DMS79 (cell line): ENCODE measurements at regions not wholly inside any gene's neighbourhood (a gene's known extent, or its start where the extent isn't known, plus 50 kb on each side); places are given as distances from the start of the nearest gene placed in this dataset.
"Not testable (repeated sequence)": the region's sequence is repeated elsewhere in the genome, so short reads cannot be mapped to it uniquely, and the experiment has no call there.

Experiments used
- DNase-seq: peaks from one replicate; lab custom pipeline; 2025; lab: John Stamatoyannopoulos, UW

- DNase-seq = no peak
Measured at GRCh38 chr14:43872222-43872621, 634.9 kb downstream of the FSCB start.

- no peak for DNase-seq
Measured at GRCh38 chr14:43858981-43859380, 648.1 kb downstream of the FSCB start.

- DNase-seq = no peak
Measured at GRCh38 chr14:43855556-43855955, 651.5 kb downstream of the FSCB start.

- DNase-seq = no peak
Measured at GRCh38 chr14:43853541-43853940, 653.5 kb downstream of the FSCB start.

GRCh38 chr14:43803076-43803689 lies 703.9 kb downstream of the FSCB start:
- DNase-seq = no peak

GRCh38 chr14:43795600-43796228 lies 711.4 kb downstream of the FSCB start:
- DNase-seq = no peak

GRCh38 chr14:43793579-43793978 lies 713.5 kb downstream of the FSCB start:
- DNase-seq = no peak

GRCh38 chr14:43792980-43793379 lies 714.1 kb downstream of the FSCB start:
- no peak for DNase-seq

- no peak for DNase-seq
Measured at GRCh38 chr14:43790681-43791080, 716.4 kb downstream of the FSCB start.

GRCh38 chr14:43789458-43789857 lies 717.6 kb downstream of the FSCB start:
- no peak for DNase-seq

GRCh38 chr14:43786066-43786762 lies 720.9 kb downstream of the FSCB start:
- DNase-seq = no peak

GRCh38 chr14:43784432-43784831 lies 722.7 kb downstream of the FSCB start:
- not testable (repeated sequence) for DNase-seq

- no peak for DNase-seq
Measured at GRCh38 chr14:43778937-43779639, 728.0 kb downstream of the FSCB start.

- no peak for DNase-seq
Measured at GRCh38 chr14:43778570-43778936, 728.5 kb downstream of the FSCB start.

GRCh38 chr14:43765474-43765873 lies 741.6 kb downstream of the FSCB start:
- no peak for DNase-seq

GRCh38 chr14:43764433-43764832 lies 742.6 kb downstream of the FSCB start:
- DNase-seq = no peak

GRCh38 chr14:43755707-43756106 lies 751.4 kb downstream of the FSCB start:
- DNase-seq = no peak

GRCh38 chr14:43754838-43755237 lies 752.2 kb downstream of the FSCB start:
- DNase-seq = no peak

GRCh38 chr14:43745746-43746145 lies 761.3 kb downstream of the FSCB start:
- DNase-seq = no peak

GRCh38 chr14:43735932-43736331 lies 771.2 kb downstream of the FSCB start:
- DNase-seq = peak; percentile 29

- no peak for DNase-seq
Measured at GRCh38 chr14:43729143-43729542, 777.9 kb downstream of the FSCB start.

- DNase-seq = no peak
Measured at GRCh38 chr14:43706900-43707299, 800.2 kb downstream of the FSCB start.
